ENCODE measurements at regions not wholly inside any gene's neighbourhood (a gene's known extent, or its start where the extent isn't known, plus 50 kb on each side); places are given as distances from the start of the nearest gene placed in this dataset.

GRCh38 chr11:120061036-120061760, 76.7 kb downstream of the TRIM29 start:
- DNase-seq (ENCODE audit: low read depth, low spot score) = no peak
- in situ Hi-C loops (cut with HindIII; ENCODE audit: low pct_unique_long_range_greater_than_20kb, low sequenced_read_pairs) = no loop called here

DNA sequence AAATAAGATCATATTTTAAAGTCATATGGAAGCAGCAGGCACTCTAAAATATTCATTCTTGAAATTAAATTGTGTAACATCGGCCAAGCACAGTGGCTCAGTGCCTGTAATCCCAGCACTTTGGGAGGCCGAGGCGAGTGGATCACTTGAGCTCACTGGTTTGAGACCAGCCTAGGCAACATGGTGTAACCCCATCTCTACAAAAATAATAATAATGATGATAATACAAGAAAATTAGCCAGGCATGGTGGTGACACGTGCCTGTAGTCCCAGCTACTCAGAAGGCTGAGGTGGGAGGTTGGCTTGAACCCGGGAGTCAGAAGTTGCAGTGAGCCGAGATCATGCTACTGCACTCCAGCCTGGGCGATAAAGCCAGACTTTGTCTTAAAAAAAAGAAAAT, 77.4 kb downstream of the TRIM29 start:
- in situ Hi-C loops (cut with HindIII; ENCODE audit: low pct_unique_long_range_greater_than_20kb, low sequenced_read_pairs) = no loop called here
- DNase-seq (ENCODE audit: low read depth, low spot score) = no peak

DNA sequence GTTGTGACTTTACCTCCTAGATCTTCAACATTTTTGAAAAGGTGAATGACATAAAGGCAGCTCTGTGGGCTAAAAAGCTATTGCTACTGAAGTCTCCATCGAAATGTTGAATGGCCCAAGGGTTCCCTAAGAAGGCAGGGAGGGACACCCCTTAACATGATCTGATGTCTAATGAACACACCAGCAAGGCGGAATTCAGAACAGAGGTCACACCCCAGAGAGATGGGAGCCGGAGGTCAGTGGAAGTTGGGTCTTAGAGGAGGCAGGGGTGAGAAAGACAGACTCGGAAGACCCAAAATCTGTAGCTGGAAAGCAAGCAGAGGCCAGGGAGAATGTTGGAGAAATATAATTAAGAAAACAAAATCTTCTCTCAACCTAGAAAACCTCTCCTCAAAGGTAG, 79.0 kb downstream of the TRIM29 start:
- DNase-seq (ENCODE audit: low read depth, low spot score) = no peak

DNA sequence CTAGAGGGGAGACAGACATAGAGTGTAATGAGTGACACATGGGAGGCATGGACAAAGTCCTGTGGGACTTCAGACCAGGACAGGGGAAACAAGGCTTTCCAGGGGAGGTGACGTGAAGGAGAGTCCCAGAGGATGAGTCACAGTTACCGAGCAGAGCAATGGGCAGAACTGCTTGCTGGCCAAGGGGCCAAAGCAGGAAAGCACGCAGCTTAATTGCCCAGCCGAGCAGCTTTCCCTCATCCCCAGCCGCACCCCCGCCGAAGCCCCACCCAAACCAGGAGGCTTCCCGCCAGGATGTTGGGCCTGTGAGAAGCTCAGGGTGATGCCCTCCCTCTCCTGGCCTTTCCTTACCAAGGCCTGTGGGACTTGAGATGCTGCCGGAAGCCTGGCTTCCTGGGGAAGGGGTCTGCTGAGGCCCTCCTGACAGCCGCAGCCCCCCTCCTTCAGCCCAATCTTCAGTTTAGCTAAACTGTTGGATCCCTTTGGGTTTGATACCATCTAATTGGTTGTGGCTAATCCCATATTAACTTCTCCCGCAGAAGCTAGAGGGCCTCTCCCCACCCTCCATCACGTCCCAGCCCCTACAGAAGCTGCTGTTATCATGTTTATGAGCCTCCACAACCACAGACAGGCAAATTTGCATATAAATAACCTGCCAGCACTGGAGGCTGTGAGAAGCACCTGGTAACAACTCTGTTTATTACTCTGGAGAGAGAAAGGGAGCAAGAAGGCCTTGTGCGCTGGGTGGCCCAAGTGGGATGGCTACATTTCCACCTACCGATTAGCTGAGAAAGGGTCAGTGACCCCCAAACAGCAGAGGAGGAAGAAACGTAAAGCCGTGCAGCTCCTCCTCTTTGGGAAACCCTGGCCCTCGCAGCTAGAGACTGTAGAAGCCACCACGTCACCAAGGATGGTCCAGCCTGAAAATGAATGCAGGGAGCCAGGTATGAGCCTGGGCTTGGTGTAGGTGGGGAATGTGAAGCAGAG, 80.0 kb downstream of the TRIM29 start:
- in situ Hi-C loops (cut with HindIII; ENCODE audit: low pct_unique_long_range_greater_than_20kb, low sequenced_read_pairs) = no loop called here
- no peak for DNase-seq (ENCODE audit: low read depth, low spot score)

More for the DNA sequence above, 79.0 kb downstream of the TRIM29 start:
- in situ Hi-C loops (cut with HindIII; ENCODE audit: low pct_unique_long_range_greater_than_20kb, low sequenced_read_pairs) = no loop called here

- in situ Hi-C loops (cut with HindIII; ENCODE audit: low pct_unique_long_range_greater_than_20kb, low sequenced_read_pairs) = no loop called here
- DNase-seq (ENCODE audit: low read depth, low spot score) = no peak
Measured at GRCh38 chr11:120057028-120057330, 80.9 kb downstream of the TRIM29 start.

GRCh38 chr11:120056301-120057027, 81.4 kb downstream of the TRIM29 start:
- no peak for DNase-seq (ENCODE audit: low read depth, low spot score)
- in situ Hi-C loops (cut with HindIII; ENCODE audit: low pct_unique_long_range_greater_than_20kb, low sequenced_read_pairs) = no loop called here

- in situ Hi-C loops (cut with HindIII; ENCODE audit: low pct_unique_long_range_greater_than_20kb, low sequenced_read_pairs) = no loop called here
Measured at GRCh38 chr11:120055646-120056045, 82.3 kb downstream of the TRIM29 start.

DNA sequence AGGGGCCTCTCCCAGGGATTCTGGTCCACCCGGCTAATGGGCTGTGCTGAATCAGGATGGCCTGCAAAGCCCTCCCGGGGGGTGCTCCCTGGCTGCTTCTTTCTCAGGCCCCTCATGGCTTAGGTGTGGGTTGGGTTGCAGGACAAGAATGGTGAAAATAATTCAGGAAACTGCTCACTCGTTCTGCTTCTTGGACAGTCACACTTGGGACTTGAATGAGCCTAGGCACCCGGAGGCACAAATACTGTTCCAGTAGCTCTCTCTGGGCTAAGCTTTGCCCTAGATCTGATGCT, 83.2 kb downstream of the TRIM29 start:
- in situ Hi-C loops (cut with HindIII; ENCODE audit: low pct_unique_long_range_greater_than_20kb, low sequenced_read_pairs) = no loop called here
- no peak for DNase-seq (ENCODE audit: low read depth, low spot score)

More at GRCh38 chr11:120055646-120056045, 82.3 kb downstream of the TRIM29 start:
- no peak for DNase-seq (ENCODE audit: low read depth, low spot score)

GRCh38 chr11:120054016-120054752, 83.7 kb downstream of the TRIM29 start:
- no peak for DNase-seq (ENCODE audit: low read depth, low spot score)
- in situ Hi-C loops (cut with HindIII; ENCODE audit: low pct_unique_long_range_greater_than_20kb, low sequenced_read_pairs) = no loop called here

- no peak for DNase-seq (ENCODE audit: low read depth, low spot score)
- in situ Hi-C loops (cut with HindIII; ENCODE audit: low pct_unique_long_range_greater_than_20kb, low sequenced_read_pairs) = no loop called here
Measured at GRCh38 chr11:120052196-120052775, 85.6 kb downstream of the TRIM29 start.

DNA sequence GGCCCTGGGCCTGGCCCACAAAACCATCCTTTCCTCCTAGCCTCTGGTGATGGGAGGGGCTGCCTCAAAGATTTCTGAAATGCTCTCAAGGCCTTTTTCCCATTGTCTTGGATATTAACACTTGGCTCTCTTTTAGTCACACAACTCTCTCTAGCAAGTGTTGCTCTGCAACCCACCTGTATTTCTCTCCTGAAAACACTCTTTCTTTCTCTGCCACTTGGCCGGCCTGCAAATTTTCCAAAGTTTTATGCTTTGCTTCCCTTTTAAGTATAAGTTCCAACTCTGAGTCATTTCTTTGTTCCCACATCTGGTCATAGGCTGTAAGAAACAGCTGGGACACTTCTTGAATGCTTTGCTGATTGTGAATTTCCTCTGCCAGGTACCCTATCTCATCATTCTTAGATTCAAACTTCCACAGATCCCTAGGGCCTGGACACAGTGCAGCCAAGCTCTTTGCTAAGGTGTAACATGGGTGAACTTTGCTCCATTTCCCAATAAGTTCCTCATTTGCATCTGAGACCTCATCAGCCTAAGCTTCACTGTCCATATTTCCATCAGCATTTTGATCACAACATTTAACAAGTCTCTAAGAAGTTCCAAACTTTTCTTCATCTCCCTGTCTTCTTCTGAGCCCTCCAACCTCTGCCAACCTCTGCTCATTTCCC, 93.8 kb downstream of the TRIM29 start:
- DNase-seq (ENCODE audit: low read depth, low spot score) = no peak
- in situ Hi-C loops (cut with HindIII; ENCODE audit: low pct_unique_long_range_greater_than_20kb, low sequenced_read_pairs) = no loop called here

- no peak for DNase-seq (ENCODE audit: low read depth, low spot score)
- in situ Hi-C loops (cut with HindIII; ENCODE audit: low pct_unique_long_range_greater_than_20kb, low sequenced_read_pairs) = no loop called here
Measured at GRCh38 chr11:120043328-120043945, 94.5 kb downstream of the TRIM29 start.

- in situ Hi-C loops (cut with HindIII; ENCODE audit: low pct_unique_long_range_greater_than_20kb, low sequenced_read_pairs) = no loop called here
- DNase-seq (ENCODE audit: low read depth, low spot score) = no peak
Measured at GRCh38 chr11:120041625-120042024, 96.3 kb downstream of the TRIM29 start.

DNA sequence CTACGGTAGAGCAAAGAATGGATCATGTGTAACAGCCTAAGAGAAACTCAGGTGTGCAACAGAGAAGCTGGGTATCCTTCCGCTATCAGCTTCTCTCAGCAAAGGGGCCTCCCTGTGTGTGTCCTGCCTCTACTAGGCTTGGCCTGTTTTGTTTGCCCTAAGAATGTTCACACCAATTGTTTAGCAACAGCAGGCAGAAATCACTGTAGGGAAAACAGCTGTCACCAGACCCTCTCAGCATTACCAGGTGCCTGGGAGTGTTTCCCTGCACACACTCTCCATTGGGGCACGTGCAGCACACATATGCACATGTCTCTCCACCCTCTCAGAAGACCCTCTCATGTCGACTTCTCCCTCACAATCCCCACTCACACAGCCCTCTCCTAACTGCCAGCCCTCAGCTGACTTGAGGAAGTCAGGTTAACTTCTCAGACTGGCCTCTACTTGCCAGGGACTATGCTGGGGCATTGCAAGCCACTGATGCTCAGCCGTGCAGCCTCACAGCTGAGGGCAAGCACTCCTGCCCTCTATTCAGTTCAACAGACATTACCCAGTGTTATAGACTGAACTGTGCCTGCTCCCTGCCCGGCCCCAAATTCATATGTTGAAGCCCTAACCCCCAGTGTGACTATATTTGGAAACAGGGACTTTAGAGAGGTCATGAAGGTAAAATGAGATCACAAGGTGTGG, 97.6 kb downstream of the TRIM29 start:
- DNase-seq (ENCODE audit: low read depth, low spot score) = no peak
- in situ Hi-C loops (cut with HindIII; ENCODE audit: low pct_unique_long_range_greater_than_20kb, low sequenced_read_pairs) = no loop called here

DNA sequence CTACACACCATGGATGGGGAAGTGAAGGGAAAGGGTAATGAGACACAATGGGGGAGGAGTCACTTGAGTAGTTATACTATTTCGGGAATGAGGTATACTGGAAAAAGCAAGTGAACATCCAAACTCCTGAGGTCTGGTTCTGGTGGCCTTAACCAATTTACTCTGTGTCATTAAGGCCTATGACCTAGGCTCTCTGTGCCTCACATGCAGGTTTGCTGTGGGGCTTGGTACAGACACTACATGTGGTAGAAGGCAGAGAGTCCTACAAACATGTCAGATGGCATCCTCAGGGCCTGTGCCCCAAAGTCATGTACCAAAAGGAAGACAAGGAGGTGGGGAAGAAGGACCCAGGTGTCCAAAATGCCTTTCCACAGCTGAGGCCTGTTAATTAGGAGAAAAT, 98.9 kb downstream of the TRIM29 start:
- in situ Hi-C loops (cut with HindIII; ENCODE audit: low pct_unique_long_range_greater_than_20kb, low sequenced_read_pairs) = no loop called here
- no peak for DNase-seq (ENCODE audit: low read depth, low spot score)

GRCh38 chr11:120037111-120037510, 100.8 kb downstream of the TRIM29 start:
- in situ Hi-C loops (cut with HindIII; ENCODE audit: low pct_unique_long_range_greater_than_20kb, low sequenced_read_pairs) = no loop called here
- no peak for DNase-seq (ENCODE audit: low read depth, low spot score)
